ENCODE measurements at regions not wholly inside any gene's neighbourhood (a gene's known extent, or its start where the extent isn't known, plus 50 kb on each side); places are given as distances from the start of the nearest gene placed in this dataset.

GRCh38 chr18:55900380-55900779 is 312.4 kb upstream of the TCF4 start:
- H3K56ac ChIP-seq (replicated peaks; ENCODE audit: insufficient read length, low read depth, low read length) = no peak overlapping the region
- H3K18ac ChIP-seq (ENCODE audit: extremely low read depth, low read length) = no peak overlapping the region
- H3K27me3 ChIP-seq (replicated peaks in 1 of 4; ENCODE audit: control insufficient read depth in 3 of 4, extremely low read depth in 1 of 4, insufficient read depth in 3 of 4, low read length in 3 of 4) = no peaks in the 10 kb centered on the region
- H4K8ac ChIP-seq (ENCODE audit: extremely low read depth, insufficient read depth, low read length) = no peak overlapping the region
- H3K4me1 ChIP-seq (replicated peaks in 1 of 4; ENCODE audit: control insufficient read depth in 3 of 4, insufficient read depth in 4 of 4, low read length in 3 of 4) = peaks cover 0 to 6% (median 0%) of the 10 kb centered on the region in 4 experiments; a peak in 1 of 7 replicates
- no peak overlapping the region for H2BK20ac ChIP-seq (ENCODE audit: low read length)
- H2AK5ac ChIP-seq (ENCODE audit: low read depth, low read length) = no peak overlapping the region
- H3K79me2 ChIP-seq (ENCODE audit: control insufficient read depth in 1 of 2, insufficient read depth in 2 of 2, low read length in 2 of 2) = no peaks in the 10 kb centered on the region
- no peak overlapping the region for H3K27ac ChIP-seq (ENCODE audit: low read depth, low read length)
- H3K9ac ChIP-seq (replicated peaks in 1 of 4; ENCODE audit: extremely low read depth in 1 of 4, low read depth in 3 of 4, low read length in 3 of 4) = no peak overlapping the region; a peak in 1 of 7 replicates
- H3K23me2 ChIP-seq (ENCODE audit: low read depth, low read length) = no peaks in the 10 kb centered on the region
- H3K14ac ChIP-seq (ENCODE audit: insufficient read length) = no peak overlapping the region
- H3K9me3 ChIP-seq (ENCODE audit: insufficient read depth in 2 of 2, low read depth in 1 of 2, low read length in 1 of 2) = no peaks in the 10 kb centered on the region
- no peak overlapping the region for H3K23ac ChIP-seq (ENCODE audit: insufficient read length)
- POLR2A ChIA-PET (ENCODE audit: partially characterized antibody) = interaction anchor here (0.8 kb wide), 1 partner anchor 175 kb away, joined by 4 read pairs; no protein-coding TSS in a partner anchor
- H4K91ac ChIP-seq (replicated peaks; ENCODE audit: insufficient read length, low read length) = no peak overlapping the region
- no peaks in the 10 kb centered on the region for H3K79me1 ChIP-seq (ENCODE audit: low read depth, low read length)
- no peak overlapping the region for H3K4me3 ChIP-seq (ENCODE audit: extremely low read depth in 1 of 4, insufficient read depth in 2 of 4, low read depth in 3 of 4, low read length in 4 of 4)
- no peak overlapping the region for H2BK12ac ChIP-seq (ENCODE audit: low read depth, low read length)
- FAIRE-seq = no peak
- H2AFZ ChIP-seq (ENCODE audit: low read length) = no peak overlapping the region
- no peak overlapping the region for H4K5ac ChIP-seq (ENCODE audit: insufficient read length, low read depth, low read length)
- H3K4ac ChIP-seq (replicated peaks; ENCODE audit: insufficient read length, low read depth, low read length) = no peak overlapping the region
- no peak overlapping the region for H2BK120ac ChIP-seq (replicated peaks; ENCODE audit: low read depth, low read length)
- CTCF ChIA-PET (ENCODE audit: partially characterized antibody) = interaction anchor here (0.6 kb wide), 1 partner anchor 570 kb away, joined by 3 read pairs; no protein-coding TSS in a partner anchor
- WGBS, 2 experiments (ENCODE audit: extremely low coverage in 1 of 2, insufficient coverage in 1 of 2, insufficient read length in 1 of 2, insufficient replicate concordance in 2 of 2, low coverage in 1 of 2, low lambda C conversion rate in 2 of 2, missing lambda C conversion rate in 1 of 2) = 96% methylated on average over 2 of the region's 2 CpGs; no CpG with 5 or more reads in 1 of the 2 experiments
- H3K36me3 ChIP-seq (ENCODE audit: control insufficient read depth in 2 of 4, insufficient read depth in 4 of 4, low read length in 3 of 4) = no peaks in the 10 kb centered on the region
- H2BK5ac ChIP-seq (ENCODE audit: low read depth, low read length) = no peak overlapping the region
- H3K4me2 ChIP-seq (ENCODE audit: insufficient read depth in 1 of 2, low read depth in 2 of 2, low read length in 2 of 2) = no peak overlapping the region
- H2BK15ac ChIP-seq (ENCODE audit: low read length) = no peak overlapping the region
- DNase-seq (ENCODE audit: low read depth in 1 of 2, low spot score in 2 of 2) = no peak
- H4K20me1 ChIP-seq (replicated peaks in 1 of 2; ENCODE audit: control insufficient read depth in 1 of 2, insufficient read depth in 2 of 2, low read length in 2 of 2) = no peaks in the 10 kb centered on the region
- no peak for TF ChIP-seq POLR2AphosphoS5 (IDR thresholded peaks at IDR 0.05; ENCODE audit: low read depth, low read length)
- no peak for TF ChIP-seq POLR2A (IDR thresholded peaks at IDR 0.05; ENCODE audit: control extremely low read depth in 1 of 2, low read depth in 2 of 2, low read length in 2 of 2)
- TF ChIP-seq RNF2 (IDR thresholded peaks at IDR 0.05; ENCODE audit: borderline replicate concordance, low read depth, low read length, missing control alignments, poor library complexity, severe bottlenecking) = no peak
- no peak for TF ChIP-seq BACH1 (IDR thresholded peaks at IDR 0.05; ENCODE audit: low read length)
- no peak for TF ChIP-seq EGR1 (IDR thresholded peaks at IDR 0.05; ENCODE audit: borderline replicate concordance, low read depth, low read length)
- TF ChIP-seq KDM1A (IDR thresholded peaks at IDR 0.05; ENCODE audit: borderline replicate concordance, low read length) = no peak
- no peak for TF ChIP-seq ATF3 (IDR thresholded peaks at IDR 0.05; ENCODE audit: insufficient read depth, low read depth, low read length)
- no peak for TF ChIP-seq GABPA (IDR thresholded peaks at IDR 0.05; ENCODE audit: borderline replicate concordance, insufficient read depth, low read length)
- TF ChIP-seq ZNF274 (IDR thresholded peaks at IDR 0.05; ENCODE audit: borderline replicate concordance, extremely low read depth, low read length) = no peak
- TF ChIP-seq SP1 (IDR thresholded peaks at IDR 0.05; ENCODE audit: low read depth, low read length) = no peak
- no peak for TF ChIP-seq KDM4A (IDR thresholded peaks at IDR 0.05; ENCODE audit: low read depth, low read length, severe bottlenecking)
- no peak for TF ChIP-seq E2F6 (IDR thresholded peaks at IDR 0.05)
- no peak for TF ChIP-seq PHF8 (conservative IDR thresholded peaks at IDR 0.05; ENCODE audit: low read depth, low read length)
- no peak for TF ChIP-seq SIRT6 (IDR thresholded peaks at IDR 0.05; ENCODE audit: low read length)

Data from H1 (cell line).